Testis (tissue), 2 donors: ENCODE measurements at regions not wholly inside any gene's neighbourhood (a gene's known extent, or its start where the extent isn't known, plus 50 kb on each side); places are given as distances from the start of the nearest gene placed in this dataset.

Experiments used
- POLR2A ChIP-seq: fragments of 450-650 bp; IDR thresholded peaks from one replicate; pipeline ENCODE4 v1.6.1; 2017; ENCODE audit warnings: antibody characterized with exemption, mild to moderate bottlenecking, moderate library complexity
- TF ChIP-seq, protein P1 (sequence below), 3 experiments: fragments of 450-650 bp in 2 of 3; fragments of 200-600 bp in 1 of 3; sonication (generic) in 1 of 3; IDR thresholded peaks; one replicate each; pipeline ENCODE4 v1.5.1; 2016 to 2019; ENCODE audit warnings: antibody characterized with exemption in 3 of 3, mild to moderate bottlenecking in 2 of 3, moderate library complexity in 1 of 3

DNA sequence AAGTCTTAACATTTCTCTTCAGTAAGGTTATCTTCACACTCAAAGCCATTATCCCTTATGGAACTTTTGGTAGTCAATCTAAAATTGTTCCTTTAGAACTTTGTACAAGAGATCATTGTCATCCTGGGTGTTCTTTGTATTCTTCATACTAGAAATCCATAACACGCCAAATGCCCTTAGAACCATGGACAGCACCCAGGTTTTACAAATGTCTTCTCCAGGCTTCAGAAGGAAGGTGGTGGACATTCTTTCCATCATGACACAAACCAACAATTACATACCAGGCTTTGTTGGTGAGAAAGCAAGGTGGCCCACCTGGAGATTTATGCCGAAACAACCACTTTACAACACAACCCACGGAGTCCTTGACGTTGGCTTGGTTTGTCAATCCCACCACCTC is 365.6 kb upstream of the TBX3 start:
- TF ChIP-seq, protein P1, sequence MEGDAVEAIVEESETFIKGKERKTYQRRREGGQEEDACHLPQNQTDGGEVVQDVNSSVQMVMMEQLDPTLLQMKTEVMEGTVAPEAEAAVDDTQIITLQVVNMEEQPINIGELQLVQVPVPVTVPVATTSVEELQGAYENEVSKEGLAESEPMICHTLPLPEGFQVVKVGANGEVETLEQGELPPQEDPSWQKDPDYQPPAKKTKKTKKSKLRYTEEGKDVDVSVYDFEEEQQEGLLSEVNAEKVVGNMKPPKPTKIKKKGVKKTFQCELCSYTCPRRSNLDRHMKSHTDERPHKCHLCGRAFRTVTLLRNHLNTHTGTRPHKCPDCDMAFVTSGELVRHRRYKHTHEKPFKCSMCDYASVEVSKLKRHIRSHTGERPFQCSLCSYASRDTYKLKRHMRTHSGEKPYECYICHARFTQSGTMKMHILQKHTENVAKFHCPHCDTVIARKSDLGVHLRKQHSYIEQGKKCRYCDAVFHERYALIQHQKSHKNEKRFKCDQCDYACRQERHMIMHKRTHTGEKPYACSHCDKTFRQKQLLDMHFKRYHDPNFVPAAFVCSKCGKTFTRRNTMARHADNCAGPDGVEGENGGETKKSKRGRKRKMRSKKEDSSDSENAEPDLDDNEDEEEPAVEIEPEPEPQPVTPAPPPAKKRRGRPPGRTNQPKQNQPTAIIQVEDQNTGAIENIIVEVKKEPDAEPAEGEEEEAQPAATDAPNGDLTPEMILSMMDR (IDR thresholded peaks at IDR 0.05), result no peak
- TF ChIP-seq POLR2A, result no peak
